ENCODE measurements at regions not wholly inside any gene's neighbourhood (a gene's known extent, or its start where the extent isn't known, plus 50 kb on each side); places are given as distances from the start of the nearest gene placed in this dataset.

DNA sequence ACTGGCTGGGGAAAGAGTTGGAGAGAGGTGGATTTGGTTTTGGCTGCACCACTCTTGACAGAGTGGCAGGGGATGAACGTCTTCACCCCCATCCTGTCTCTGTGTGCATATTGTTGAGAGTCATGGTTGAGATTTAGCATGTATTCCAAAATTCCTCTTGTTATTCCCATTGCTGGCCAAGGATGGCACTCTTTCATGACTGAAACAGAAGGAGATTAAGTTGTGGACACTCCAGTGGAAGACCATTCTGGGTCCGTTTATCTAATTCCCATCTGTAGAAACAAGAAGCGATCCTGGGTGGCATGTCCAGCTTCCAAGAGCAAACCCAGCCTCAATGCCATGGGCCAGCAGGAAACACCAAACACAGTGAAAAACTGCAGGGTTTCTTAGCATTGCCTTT, 469.0 kb upstream of the IGFBP3 start:
- TF ChIP-seq, protein P1, sequence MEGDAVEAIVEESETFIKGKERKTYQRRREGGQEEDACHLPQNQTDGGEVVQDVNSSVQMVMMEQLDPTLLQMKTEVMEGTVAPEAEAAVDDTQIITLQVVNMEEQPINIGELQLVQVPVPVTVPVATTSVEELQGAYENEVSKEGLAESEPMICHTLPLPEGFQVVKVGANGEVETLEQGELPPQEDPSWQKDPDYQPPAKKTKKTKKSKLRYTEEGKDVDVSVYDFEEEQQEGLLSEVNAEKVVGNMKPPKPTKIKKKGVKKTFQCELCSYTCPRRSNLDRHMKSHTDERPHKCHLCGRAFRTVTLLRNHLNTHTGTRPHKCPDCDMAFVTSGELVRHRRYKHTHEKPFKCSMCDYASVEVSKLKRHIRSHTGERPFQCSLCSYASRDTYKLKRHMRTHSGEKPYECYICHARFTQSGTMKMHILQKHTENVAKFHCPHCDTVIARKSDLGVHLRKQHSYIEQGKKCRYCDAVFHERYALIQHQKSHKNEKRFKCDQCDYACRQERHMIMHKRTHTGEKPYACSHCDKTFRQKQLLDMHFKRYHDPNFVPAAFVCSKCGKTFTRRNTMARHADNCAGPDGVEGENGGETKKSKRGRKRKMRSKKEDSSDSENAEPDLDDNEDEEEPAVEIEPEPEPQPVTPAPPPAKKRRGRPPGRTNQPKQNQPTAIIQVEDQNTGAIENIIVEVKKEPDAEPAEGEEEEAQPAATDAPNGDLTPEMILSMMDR (conservative IDR thresholded peaks at IDR 0.05; ENCODE audit: low read depth in 2 of 2) = 0 out of 4 replicates have a peak, but pooled peaks of 1 of the 2 experiments have one; percentile 10
- no peak for TF ChIP-seq EZH2 (IDR thresholded peaks at IDR 0.05; ENCODE audit: low read depth, unreplicated experiment)
- TF ChIP-seq CREB1 (CRISPR knock-in tag; IDR thresholded peaks at IDR 0.05; ENCODE audit: low read depth) = no peak
- TF ChIP-seq EZH2phosphoT487 (IDR thresholded peaks at IDR 0.05; ENCODE audit: unreplicated experiment) = no peak
- TF ChIP-seq ZNF114 (CRISPR knock-in tag; IDR thresholded peaks at IDR 0.05) = no peak
- no peak for TF ChIP-seq NANOG (IDR thresholded peaks at IDR 0.05; ENCODE audit: borderline replicate concordance)
- TF ChIP-seq, protein P2, sequence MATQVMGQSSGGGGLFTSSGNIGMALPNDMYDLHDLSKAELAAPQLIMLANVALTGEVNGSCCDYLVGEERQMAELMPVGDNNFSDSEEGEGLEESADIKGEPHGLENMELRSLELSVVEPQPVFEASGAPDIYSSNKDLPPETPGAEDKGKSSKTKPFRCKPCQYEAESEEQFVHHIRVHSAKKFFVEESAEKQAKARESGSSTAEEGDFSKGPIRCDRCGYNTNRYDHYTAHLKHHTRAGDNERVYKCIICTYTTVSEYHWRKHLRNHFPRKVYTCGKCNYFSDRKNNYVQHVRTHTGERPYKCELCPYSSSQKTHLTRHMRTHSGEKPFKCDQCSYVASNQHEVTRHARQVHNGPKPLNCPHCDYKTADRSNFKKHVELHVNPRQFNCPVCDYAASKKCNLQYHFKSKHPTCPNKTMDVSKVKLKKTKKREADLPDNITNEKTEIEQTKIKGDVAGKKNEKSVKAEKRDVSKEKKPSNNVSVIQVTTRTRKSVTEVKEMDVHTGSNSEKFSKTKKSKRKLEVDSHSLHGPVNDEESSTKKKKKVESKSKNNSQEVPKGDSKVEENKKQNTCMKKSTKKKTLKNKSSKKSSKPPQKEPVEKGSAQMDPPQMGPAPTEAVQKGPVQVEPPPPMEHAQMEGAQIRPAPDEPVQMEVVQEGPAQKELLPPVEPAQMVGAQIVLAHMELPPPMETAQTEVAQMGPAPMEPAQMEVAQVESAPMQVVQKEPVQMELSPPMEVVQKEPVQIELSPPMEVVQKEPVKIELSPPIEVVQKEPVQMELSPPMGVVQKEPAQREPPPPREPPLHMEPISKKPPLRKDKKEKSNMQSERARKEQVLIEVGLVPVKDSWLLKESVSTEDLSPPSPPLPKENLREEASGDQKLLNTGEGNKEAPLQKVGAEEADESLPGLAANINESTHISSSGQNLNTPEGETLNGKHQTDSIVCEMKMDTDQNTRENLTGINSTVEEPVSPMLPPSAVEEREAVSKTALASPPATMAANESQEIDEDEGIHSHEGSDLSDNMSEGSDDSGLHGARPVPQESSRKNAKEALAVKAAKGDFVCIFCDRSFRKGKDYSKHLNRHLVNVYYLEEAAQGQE (IDR thresholded peaks at IDR 0.05; ENCODE audit: unreplicated experiment) = no peak
